ENCODE measurements at regions not wholly inside any gene's neighbourhood (a gene's known extent, or its start where the extent isn't known, plus 50 kb on each side); places are given as distances from the start of the nearest gene placed in this dataset.

GRCh38 chr2:228956701-228957474 is 314.2 kb downstream of the PID1 start:
- Histone ChIP-seq H3K4me3 (ENCODE audit: low read length in 2 of 2) (no peak overlapping the region), H3K27me3 (ENCODE audit: control insufficient read depth in 2 of 2, insufficient read depth in 1 of 2, low read length in 1 of 2) (no peaks in the 10 kb centered on the region), H3K9me3 (ENCODE audit: control insufficient read depth in 2 of 2, insufficient read depth in 1 of 2, low read length in 1 of 2) (peaks cover 1 to 7% of the 10 kb centered on the region in 2 donors), H3K4me1 (ENCODE audit: control insufficient read depth in 2 of 2, insufficient read depth in 2 of 2, low read length in 2 of 2) (no peaks in the 10 kb centered on the region), H3K27ac (ENCODE audit: low read depth in 1 of 2, low read length in 1 of 2) (no peak overlapping the region), H3K36me3 (ENCODE audit: control insufficient read depth in 2 of 2, insufficient read depth in 2 of 2, low read length in 1 of 2) (no peaks in the 10 kb centered on the region)
- 85% methylated on average over 7 of the region's 7 CpGs for WGBS
- no peak for DNase-seq (ENCODE audit: low read depth in 6 of 9, low spot score in 9 of 9)

GRCh38 chr2:228949831-228950230 is 321.3 kb downstream of the PID1 start:
- H3K4me1 ChIP-seq (ENCODE audit: control insufficient read depth in 2 of 2, insufficient read depth in 2 of 2, low read length in 2 of 2) = no peaks in the 10 kb centered on the region
- no peak overlapping the region for H3K4me3 ChIP-seq (ENCODE audit: low read length in 2 of 2)
- no peak for DNase-seq (ENCODE audit: low read depth in 6 of 9, low spot score in 9 of 9)
- no peaks in the 10 kb centered on the region for H3K27me3 ChIP-seq (ENCODE audit: control insufficient read depth in 2 of 2, insufficient read depth in 1 of 2, low read length in 1 of 2)
- H3K36me3 ChIP-seq (ENCODE audit: control insufficient read depth in 2 of 2, insufficient read depth in 2 of 2, low read length in 1 of 2) = no peaks in the 10 kb centered on the region
- H3K27ac ChIP-seq (ENCODE audit: low read depth in 1 of 2, low read length in 1 of 2) = no peak overlapping the region
- H3K9me3 ChIP-seq (ENCODE audit: control insufficient read depth in 2 of 2, insufficient read depth in 1 of 2, low read length in 1 of 2) = peaks cover 1 to 5% of the 10 kb centered on the region in 2 donors

DNA sequence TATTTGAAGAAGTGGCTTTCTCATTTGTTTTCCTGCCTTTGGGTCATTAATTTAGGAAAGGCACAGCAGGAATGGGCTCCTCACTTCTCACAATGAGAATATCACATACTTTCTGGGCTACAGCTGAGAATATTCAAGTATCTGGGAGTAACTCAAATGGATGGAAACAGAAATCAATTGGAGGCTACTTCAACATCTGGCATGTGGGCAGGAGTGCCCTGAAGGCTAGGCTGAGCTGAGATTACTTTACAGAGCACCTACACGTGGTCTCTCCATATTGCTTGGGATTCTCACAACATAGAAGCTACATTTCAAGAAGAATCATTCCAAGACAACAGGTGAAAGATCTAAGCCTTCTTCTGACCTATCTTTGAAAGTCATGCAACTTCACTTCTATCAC is 325.4 kb downstream of the PID1 start:
- Histone ChIP-seq H3K36me3 (ENCODE audit: control insufficient read depth in 2 of 2, insufficient read depth in 2 of 2, low read length in 1 of 2) (no peaks in the 10 kb centered on the region), H3K27me3 (ENCODE audit: control insufficient read depth in 2 of 2, insufficient read depth in 1 of 2, low read length in 1 of 2) (no peaks in the 10 kb centered on the region), H3K9me3 (ENCODE audit: control insufficient read depth in 2 of 2, insufficient read depth in 1 of 2, low read length in 1 of 2) (peaks cover 2 to 5% of the 10 kb centered on the region in 2 donors), H3K4me3 (ENCODE audit: low read length in 2 of 2) (no peak overlapping the region), H3K4me1 (ENCODE audit: control insufficient read depth in 2 of 2, insufficient read depth in 2 of 2, low read length in 2 of 2) (no peaks in the 10 kb centered on the region), H3K27ac (ENCODE audit: low read depth in 1 of 2, low read length in 1 of 2) (no peak overlapping the region)
- WGBS = 26% methylated on average over 1 of the region's 1 CpG
- DNase-seq (ENCODE audit: low read depth in 6 of 9, low spot score in 9 of 9) = no peak

DNA sequence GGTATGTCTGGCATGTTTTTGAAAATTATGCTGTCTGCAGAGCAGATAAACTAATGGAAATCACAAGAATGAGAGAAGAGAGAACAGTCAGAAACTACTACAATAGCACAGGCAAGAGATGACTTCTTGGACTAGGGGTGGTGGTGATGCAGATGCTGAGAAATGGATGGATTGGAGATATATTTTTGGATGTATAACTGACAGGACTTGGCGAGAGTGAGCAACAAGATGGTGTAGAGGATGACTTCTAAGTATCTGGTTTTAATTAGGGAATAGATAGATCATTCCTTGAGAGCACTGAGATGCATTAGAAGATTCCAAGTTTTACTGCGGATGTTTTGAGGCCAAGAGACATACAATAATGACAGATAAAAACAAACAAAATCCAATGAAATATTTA is 328.2 kb downstream of the PID1 start:
- no peak overlapping the region for H3K27ac ChIP-seq (ENCODE audit: low read depth in 1 of 2, low read length in 1 of 2)
- 95% methylated on average over 2 of the region's 2 CpGs for WGBS
- peaks cover 2 to 5% of the 10 kb centered on the region in 2 donors for H3K9me3 ChIP-seq (ENCODE audit: control insufficient read depth in 2 of 2, insufficient read depth in 1 of 2, low read length in 1 of 2)

DNA sequence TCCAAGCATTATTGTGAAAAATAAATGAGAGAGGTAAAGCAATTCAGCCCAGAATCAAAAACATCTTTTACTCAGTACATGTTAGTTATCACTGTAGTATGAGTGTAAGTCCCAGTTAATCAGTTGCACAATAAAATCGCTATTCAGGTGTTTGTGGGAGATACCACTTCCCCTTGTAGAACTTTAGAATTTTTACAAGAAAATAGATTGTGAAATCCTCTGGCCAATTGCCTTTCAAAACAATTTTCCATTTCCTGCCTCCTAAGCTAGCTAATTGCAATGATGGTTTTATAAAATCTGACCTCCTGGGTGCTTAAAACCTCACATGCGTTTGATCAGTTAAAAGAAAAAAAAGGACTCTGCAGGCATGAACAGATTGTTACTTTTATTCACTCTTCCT is 332.5 kb downstream of the PID1 start:
- no peaks in the 10 kb centered on the region for H3K36me3 ChIP-seq (ENCODE audit: control insufficient read depth in 2 of 2, insufficient read depth in 2 of 2, low read length in 1 of 2)
- 85% methylated on average over 2 of the region's 2 CpGs for WGBS
- H3K27me3 ChIP-seq (ENCODE audit: control insufficient read depth in 2 of 2, insufficient read depth in 1 of 2, low read length in 1 of 2) = no peaks in the 10 kb centered on the region
- DNase-seq (ENCODE audit: low read depth in 6 of 9, low spot score in 9 of 9) = no peak
- peaks cover 0 to 2% of the 10 kb centered on the region in 2 donors for H3K9me3 ChIP-seq (ENCODE audit: control insufficient read depth in 2 of 2, insufficient read depth in 1 of 2, low read length in 1 of 2)
- no peak overlapping the region for H3K27ac ChIP-seq (ENCODE audit: low read depth in 1 of 2, low read length in 1 of 2)
- H3K4me1 ChIP-seq (ENCODE audit: control insufficient read depth in 2 of 2, insufficient read depth in 2 of 2, low read length in 2 of 2) = no peaks in the 10 kb centered on the region
- no peak overlapping the region for H3K4me3 ChIP-seq (ENCODE audit: low read length in 2 of 2)

More for the DNA sequence above, 328.2 kb downstream of the PID1 start:
- H3K4me3 ChIP-seq (ENCODE audit: low read length in 2 of 2) = no peak overlapping the region
- H3K36me3 ChIP-seq (ENCODE audit: control insufficient read depth in 2 of 2, insufficient read depth in 2 of 2, low read length in 1 of 2) = no peaks in the 10 kb centered on the region
- DNase-seq (ENCODE audit: low read depth in 6 of 9, low spot score in 9 of 9) = no peak
- no peaks in the 10 kb centered on the region for H3K27me3 ChIP-seq (ENCODE audit: control insufficient read depth in 2 of 2, insufficient read depth in 1 of 2, low read length in 1 of 2)
- no peaks in the 10 kb centered on the region for H3K4me1 ChIP-seq (ENCODE audit: control insufficient read depth in 2 of 2, insufficient read depth in 2 of 2, low read length in 2 of 2)

DNA sequence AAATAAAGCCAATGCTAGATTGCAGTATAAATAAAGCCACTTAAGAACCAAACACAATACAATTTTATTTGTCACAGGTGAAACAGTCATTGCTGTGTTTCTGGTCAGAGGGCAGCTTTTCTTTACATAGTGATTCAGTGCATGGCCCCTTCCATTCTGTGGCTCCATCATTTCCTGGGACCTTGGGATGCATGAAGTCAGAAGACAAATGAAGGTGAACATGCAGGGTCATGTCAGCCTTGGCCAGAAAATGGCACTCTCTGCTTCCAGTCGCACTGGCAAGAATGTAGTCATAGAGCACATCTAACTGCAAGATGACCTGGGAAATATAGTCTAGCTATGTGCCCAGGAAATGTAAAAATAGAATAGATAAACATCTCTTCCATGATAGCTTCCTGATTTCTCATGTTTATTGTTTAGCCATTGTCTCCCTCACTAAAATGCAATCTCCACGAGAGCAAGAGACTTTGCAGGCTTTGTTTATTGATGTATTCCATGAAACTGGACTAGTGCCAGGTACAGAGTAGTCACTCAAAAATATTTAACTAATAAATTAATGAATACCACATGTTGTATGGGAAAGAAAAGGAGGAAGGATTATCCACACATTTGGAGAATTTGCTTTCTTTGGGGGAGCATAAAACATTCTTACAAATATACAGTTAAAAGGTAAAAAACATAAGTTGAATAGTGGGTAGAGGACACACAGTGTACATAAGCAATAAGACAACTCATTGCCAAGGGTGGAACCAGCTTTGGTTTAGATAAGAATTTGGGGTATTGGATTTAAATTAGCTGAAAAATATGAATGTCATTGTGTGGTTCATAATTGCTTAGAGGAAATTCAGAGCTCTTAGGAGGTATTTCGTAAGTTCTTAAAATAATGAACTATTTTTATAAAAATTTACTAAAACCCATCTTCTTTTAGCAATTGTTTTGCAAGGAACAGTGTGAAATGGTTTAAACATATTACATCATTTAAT is 343.8 kb downstream of the PID1 start:
- Histone ChIP-seq H3K36me3 (ENCODE audit: control insufficient read depth in 2 of 2, insufficient read depth in 2 of 2, low read length in 1 of 2) (no peaks in the 10 kb centered on the region), H3K4me3 (ENCODE audit: low read length in 2 of 2) (no peak overlapping the region), H3K4me1 (ENCODE audit: control insufficient read depth in 2 of 2, insufficient read depth in 2 of 2, low read length in 2 of 2) (no peaks in the 10 kb centered on the region), H3K9me3 (ENCODE audit: control insufficient read depth in 2 of 2, insufficient read depth in 1 of 2, low read length in 1 of 2) (no peaks in the 10 kb centered on the region), H3K27me3 (ENCODE audit: control insufficient read depth in 2 of 2, insufficient read depth in 1 of 2, low read length in 1 of 2) (no peaks in the 10 kb centered on the region), H3K27ac (ENCODE audit: low read depth in 1 of 2, low read length in 1 of 2) (no peak overlapping the region)
- no peak for DNase-seq (ENCODE audit: low read depth in 6 of 9, low spot score in 9 of 9)
- 64% methylated on average over 3 of the region's 3 CpGs for WGBS

- Histone ChIP-seq H3K27ac (ENCODE audit: low read depth in 1 of 2, low read length in 1 of 2) (no peak overlapping the region), H3K36me3 (ENCODE audit: control insufficient read depth in 2 of 2, insufficient read depth in 2 of 2, low read length in 1 of 2) (no peaks in the 10 kb centered on the region), H3K27me3 (ENCODE audit: control insufficient read depth in 2 of 2, insufficient read depth in 1 of 2, low read length in 1 of 2) (no peaks in the 10 kb centered on the region), H3K4me1 (ENCODE audit: control insufficient read depth in 2 of 2, insufficient read depth in 2 of 2, low read length in 2 of 2) (no peaks in the 10 kb centered on the region), H3K4me3 (ENCODE audit: low read length in 2 of 2) (no peak overlapping the region), H3K9me3 (ENCODE audit: control insufficient read depth in 2 of 2, insufficient read depth in 1 of 2, low read length in 1 of 2) (peaks cover 0 to 3% of the 10 kb centered on the region in 2 donors)
- WGBS = 93% methylated on average over 4 of the region's 4 CpGs
- DNase-seq (ENCODE audit: low read depth in 6 of 9, low spot score in 9 of 9) = no peak
Observed at GRCh38 chr2:228919808-228920207, 351.3 kb downstream of the PID1 start.

GRCh38 chr2:228917220-228917619 is 353.9 kb downstream of the PID1 start:
- Histone ChIP-seq H3K27me3 (ENCODE audit: control insufficient read depth in 2 of 2, insufficient read depth in 1 of 2, low read length in 1 of 2) (no peaks in the 10 kb centered on the region), H3K4me3 (ENCODE audit: low read length in 2 of 2) (no peak overlapping the region), H3K9me3 (ENCODE audit: control insufficient read depth in 2 of 2, insufficient read depth in 1 of 2, low read length in 1 of 2) (peaks cover 0 to 3% of the 10 kb centered on the region in 2 donors), H3K27ac (ENCODE audit: low read depth in 1 of 2, low read length in 1 of 2) (no peak overlapping the region), H3K36me3 (ENCODE audit: control insufficient read depth in 2 of 2, insufficient read depth in 2 of 2, low read length in 1 of 2) (no peaks in the 10 kb centered on the region), H3K4me1 (ENCODE audit: control insufficient read depth in 2 of 2, insufficient read depth in 2 of 2, low read length in 2 of 2) (no peaks in the 10 kb centered on the region)
- 78% methylated on average over 1 of the region's 1 CpG for WGBS
- DNase-seq (ENCODE audit: low read depth in 6 of 9, low spot score in 9 of 9) = no peak
